ENCODE measurements at regions not wholly inside any gene's neighbourhood (a gene's known extent, or its start where the extent isn't known, plus 50 kb on each side); places are given as distances from the start of the nearest gene placed in this dataset.
"Not testable (repeated sequence)": the region's sequence is repeated elsewhere in the genome, so short reads cannot be mapped to it uniquely, and the experiment has no call there.

DNA sequence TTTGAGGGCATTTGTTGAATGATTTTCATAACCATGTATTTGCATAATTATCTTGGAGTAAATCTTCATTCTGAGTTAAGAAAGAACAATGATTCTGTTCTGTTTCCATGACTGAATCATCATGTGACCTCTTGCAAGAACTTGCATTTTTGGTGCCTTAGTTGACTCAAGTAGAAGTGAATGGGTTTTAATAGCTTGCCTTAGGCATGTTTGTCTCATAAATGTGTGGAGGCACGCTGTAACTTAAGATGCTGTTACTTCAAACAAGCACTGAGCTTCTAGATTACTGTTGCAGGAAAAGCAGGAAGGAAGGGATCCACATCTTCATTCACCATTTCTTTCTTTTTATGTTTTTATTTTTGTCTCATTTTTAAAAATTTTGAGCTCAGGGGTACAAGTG is 875.8 kb downstream of the PRIM2 start:
- TF ChIP-seq EZH2 (IDR thresholded peaks at IDR 0.05); POLR2A (IDR thresholded peaks at IDR 0.05; ENCODE audit: borderline replicate concordance, extremely low read depth, insufficient read depth, insufficient read length); MAX (IDR thresholded peaks at IDR 0.05); CEBPB (IDR thresholded peaks at IDR 0.05; ENCODE audit: low read depth); REST (IDR thresholded peaks at IDR 0.05; ENCODE audit: low read depth); RAD21 (IDR thresholded peaks at IDR 0.05; ENCODE audit: low read depth); TCF7L2 (IDR thresholded peaks at IDR 0.05; ENCODE audit: borderline replicate concordance, extremely low read depth, insufficient read depth, insufficient read length); EZH2phosphoT487 (IDR thresholded peaks at IDR 0.05; ENCODE audit: borderline replicate concordance); POLR2AphosphoS5 (IDR thresholded peaks at IDR 0.05; ENCODE audit: low read depth, low read length): not testable (repeated sequence)
- TF ChIP-seq, protein P1, sequence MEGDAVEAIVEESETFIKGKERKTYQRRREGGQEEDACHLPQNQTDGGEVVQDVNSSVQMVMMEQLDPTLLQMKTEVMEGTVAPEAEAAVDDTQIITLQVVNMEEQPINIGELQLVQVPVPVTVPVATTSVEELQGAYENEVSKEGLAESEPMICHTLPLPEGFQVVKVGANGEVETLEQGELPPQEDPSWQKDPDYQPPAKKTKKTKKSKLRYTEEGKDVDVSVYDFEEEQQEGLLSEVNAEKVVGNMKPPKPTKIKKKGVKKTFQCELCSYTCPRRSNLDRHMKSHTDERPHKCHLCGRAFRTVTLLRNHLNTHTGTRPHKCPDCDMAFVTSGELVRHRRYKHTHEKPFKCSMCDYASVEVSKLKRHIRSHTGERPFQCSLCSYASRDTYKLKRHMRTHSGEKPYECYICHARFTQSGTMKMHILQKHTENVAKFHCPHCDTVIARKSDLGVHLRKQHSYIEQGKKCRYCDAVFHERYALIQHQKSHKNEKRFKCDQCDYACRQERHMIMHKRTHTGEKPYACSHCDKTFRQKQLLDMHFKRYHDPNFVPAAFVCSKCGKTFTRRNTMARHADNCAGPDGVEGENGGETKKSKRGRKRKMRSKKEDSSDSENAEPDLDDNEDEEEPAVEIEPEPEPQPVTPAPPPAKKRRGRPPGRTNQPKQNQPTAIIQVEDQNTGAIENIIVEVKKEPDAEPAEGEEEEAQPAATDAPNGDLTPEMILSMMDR (IDR thresholded peaks at IDR 0.05 in 2 of 3, conservative IDR thresholded peaks at IDR 0.05 in 1 of 3; ENCODE audit: borderline replicate concordance in 1 of 3, insufficient read depth in 1 of 3, low read depth in 2 of 3, low read length in 2 of 3): not testable (repeated sequence)
